RWPE2 (cell line): ENCODE measurements at regions not wholly inside any gene's neighbourhood (a gene's known extent, or its start where the extent isn't known, plus 50 kb on each side); places are given as distances from the start of the nearest gene placed in this dataset.

ENCODE experiments used
- ATAC-seq: fragments of 200-7000 bp; cut with Tn5 transposase; 3 replicates; pipeline ENCODE4 v1.9.1; 2021; ENCODE audit warnings: low read depth
- DNase-seq: peaks from one replicate; pipeline ENCODE4 v3.0.0-alpha.2; 2020; ENCODE audit warnings: low spot score
- H3K27ac ChIP-seq: fragments of 450-650 bp; 2 replicates; pipeline ENCODE4 v1.5.1; 2017; ENCODE audit warnings: mild to moderate bottlenecking; ENCODE audit not compliant: poor library complexity, severe bottlenecking
- H3K27me3 ChIP-seq: fragments of 250-450 bp; sonication (Bioruptor Pico); 2 replicates; pipeline ENCODE4 v1.5.1; 2021; ENCODE audit warnings: mild to moderate bottlenecking, moderate library complexity; ENCODE audit not compliant: insufficient read depth, poor library complexity, severe bottlenecking
- H3K36me3 ChIP-seq: fragments of 250-450 bp; sonication (Bioruptor Pico); 2 replicates; pipeline ENCODE4 v1.5.1; 2020; ENCODE audit warnings: low read depth, mild to moderate bottlenecking, moderate library complexity
- H3K4me1 ChIP-seq: fragments of 250-450 bp; sonication (Bioruptor Pico); 2 replicates; pipeline ENCODE4 v1.5.1; 2021; ENCODE audit warnings: mild to moderate bottlenecking, moderate library complexity; ENCODE audit not compliant: insufficient read depth, poor library complexity, severe bottlenecking
- H3K4me3 ChIP-seq: fragments of 250-450 bp; sonication (Bioruptor Pico); 2 replicates; pipeline ENCODE4 v1.5.1; 2021; ENCODE audit warnings: mild to moderate bottlenecking, moderate library complexity; ENCODE audit not compliant: severe bottlenecking
- H3K9me3 ChIP-seq: fragments of 250-450 bp; sonication (Bioruptor Pico); 2 replicates; pipeline ENCODE4 v1.5.1; 2021; ENCODE audit warnings: mild to moderate bottlenecking, moderate library complexity; ENCODE audit not compliant: severe bottlenecking
- CTCF ChIP-seq: fragments of 450-650 bp; IDR thresholded peaks from one replicate; pipeline ENCODE4 v1.5.1; 2017; ENCODE audit warnings: mild to moderate bottlenecking, moderate library complexity; ENCODE audit not compliant: poor library complexity, severe bottlenecking

GRCh38 chr2:107595285-107595684 is 231.4 kb upstream of the RGPD4 start:
- no peaks in the 10 kb centered on the region for H3K4me1 ChIP-seq
- no peaks in the 10 kb centered on the region for H3K9me3 ChIP-seq
- ATAC-seq (no peak), DNase-seq (no peak)
- no peak overlapping the region for H3K27ac ChIP-seq
- TF ChIP-seq CTCF, result no peak
- H3K27me3 ChIP-seq, result no peaks in the 10 kb centered on the region
- no peaks in the 10 kb centered on the region for H3K36me3 ChIP-seq
- H3K4me3 ChIP-seq, result no peak overlapping the region

GRCh38 chr2:107595749-107596148 is 230.9 kb upstream of the RGPD4 start:
- H3K27ac ChIP-seq, result no peak overlapping the region
- ATAC-seq, result peak; percentile 74

GRCh38 chr2:107597507-107597906 is 229.2 kb upstream of the RGPD4 start:
- H3K4me3 ChIP-seq, result no peak overlapping the region
- no peak overlapping the region for H3K27ac ChIP-seq
- ATAC-seq (no peak), DNase-seq (no peak)
- peaks cover 6% of the 10 kb centered on the region for H3K9me3 ChIP-seq
- TF ChIP-seq CTCF, result no peak
- H3K27me3 ChIP-seq, result no peaks in the 10 kb centered on the region
- H3K4me1 ChIP-seq, result no peaks in the 10 kb centered on the region
- H3K36me3 ChIP-seq, result no peaks in the 10 kb centered on the region

More at GRCh38 chr2:107595749-107596148, 230.9 kb upstream of the RGPD4 start:
- H3K9me3 ChIP-seq, result peaks cover 4% of the 10 kb centered on the region
- H3K27me3 ChIP-seq, result no peaks in the 10 kb centered on the region
- H3K36me3 ChIP-seq, result no peaks in the 10 kb centered on the region
- H3K4me1 ChIP-seq, result no peaks in the 10 kb centered on the region
- no peak for DNase-seq
- no peak overlapping the region for H3K4me3 ChIP-seq
- TF ChIP-seq CTCF, result no peak

DNA sequence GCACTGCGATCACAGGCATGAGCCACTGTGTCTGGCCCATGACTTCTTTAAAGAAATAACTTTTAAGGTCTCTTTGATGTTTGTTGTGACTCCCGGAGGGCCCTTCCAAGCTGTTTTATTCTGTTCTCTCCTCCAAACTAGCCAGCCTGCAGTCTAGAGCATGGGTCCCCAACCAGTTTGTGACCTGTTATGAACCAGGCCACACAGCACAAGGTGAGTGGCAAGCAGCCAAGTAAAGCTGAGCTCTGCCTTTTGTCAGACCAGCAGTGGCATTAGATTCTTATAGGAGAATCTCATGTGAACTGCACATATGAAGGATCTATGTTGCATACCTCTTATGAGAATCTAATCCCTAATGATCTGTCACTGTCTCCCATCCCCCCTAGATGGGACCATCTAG is 223.9 kb upstream of the RGPD4 start:
- Histone ChIP-seq H3K9me3 (peaks cover 6% of the 10 kb centered on the region), H3K36me3 (no peaks in the 10 kb centered on the region), H3K27me3 (peaks cover 2% of the 10 kb centered on the region), H3K27ac (no peak overlapping the region), H3K4me3 (no peak overlapping the region), H3K4me1 (no peaks in the 10 kb centered on the region)
- no peak for TF ChIP-seq CTCF
- ATAC-seq (no peak), DNase-seq (no peak)

GRCh38 chr2:107607054-107607453 is 219.6 kb upstream of the RGPD4 start:
- no peaks in the 10 kb centered on the region for H3K9me3 ChIP-seq
- no peak overlapping the region for H3K4me3 ChIP-seq
- no peak for TF ChIP-seq CTCF
- ATAC-seq (no peak), DNase-seq (no peak)
- H3K4me1 ChIP-seq, result no peaks in the 10 kb centered on the region
- no peaks in the 10 kb centered on the region for H3K36me3 ChIP-seq
- peaks cover 2% of the 10 kb centered on the region for H3K27me3 ChIP-seq
- H3K27ac ChIP-seq, result no peak overlapping the region
